CD4-positive, alpha-beta T cell treated with Interferon alpha-2 for 1 hour (primary cell): ENCODE measurements at regions not wholly inside any gene's neighbourhood (a gene's known extent, or its start where the extent isn't known, plus 50 kb on each side); places are given as distances from the start of the nearest gene placed in this dataset.

Experiments
- DNase-seq, 2 donors: peaks; one replicate each; pipeline ENCODE4 v3.0.0-alpha.2; 2020 to 2022

DNA sequence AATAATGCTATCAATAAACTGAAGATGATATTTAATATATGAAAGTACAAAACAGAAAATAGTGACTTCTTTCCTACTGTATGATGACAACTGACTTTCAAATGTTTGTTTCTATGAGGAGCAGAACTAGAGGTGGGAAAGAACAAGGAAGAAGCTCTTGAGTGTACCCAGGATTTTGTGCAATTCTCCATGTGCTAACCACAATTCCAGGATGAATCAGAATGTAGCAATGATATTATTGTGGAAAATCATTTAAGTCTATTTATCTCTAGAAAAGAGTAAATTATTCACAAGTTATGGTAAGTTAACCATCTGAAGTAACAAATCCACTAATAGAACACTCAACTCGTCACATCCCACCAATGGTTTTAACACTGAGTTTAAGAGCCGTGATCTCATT, 324.1 kb upstream of the EMCN start:
- no peak for DNase-seq

DNA sequence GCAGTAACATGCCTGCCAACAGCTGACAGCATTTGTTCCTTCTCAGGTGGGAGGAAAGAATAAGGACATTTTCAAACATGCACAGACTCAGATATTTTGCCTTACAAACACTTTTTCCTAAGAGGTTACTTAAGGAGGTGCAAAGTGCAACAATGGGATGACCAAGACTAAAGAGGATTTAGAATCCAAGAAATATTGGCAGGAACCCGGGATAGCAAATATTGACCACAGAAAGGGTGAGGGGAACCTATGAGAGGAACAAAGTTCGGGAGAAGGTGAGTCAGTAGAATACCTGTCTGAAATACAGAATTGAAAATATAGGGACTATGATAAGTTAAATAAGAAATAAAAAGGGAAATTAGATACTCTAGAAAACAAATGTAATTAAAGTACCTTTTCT, 321.9 kb upstream of the EMCN start:
- no peak for DNase-seq

DNA sequence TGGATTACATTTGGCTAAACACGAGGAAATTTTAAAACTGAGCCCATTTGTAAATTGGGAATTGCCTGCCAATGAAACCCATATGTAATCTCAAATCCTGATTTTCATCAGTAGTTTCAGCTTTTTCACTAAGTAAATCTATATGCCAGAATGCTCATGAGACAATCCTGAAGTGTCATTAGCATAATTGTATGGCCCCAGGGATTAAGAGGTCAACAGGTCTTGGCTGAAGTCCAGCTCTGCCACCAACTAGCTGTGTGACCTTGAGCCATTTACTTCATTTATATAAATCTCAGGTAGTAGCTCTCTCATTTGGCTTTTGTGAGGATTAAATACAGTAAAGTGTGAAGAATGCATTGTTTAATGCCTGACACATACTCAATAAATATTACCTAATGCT, 320.5 kb upstream of the EMCN start:
- DNase-seq = no peak

DNA sequence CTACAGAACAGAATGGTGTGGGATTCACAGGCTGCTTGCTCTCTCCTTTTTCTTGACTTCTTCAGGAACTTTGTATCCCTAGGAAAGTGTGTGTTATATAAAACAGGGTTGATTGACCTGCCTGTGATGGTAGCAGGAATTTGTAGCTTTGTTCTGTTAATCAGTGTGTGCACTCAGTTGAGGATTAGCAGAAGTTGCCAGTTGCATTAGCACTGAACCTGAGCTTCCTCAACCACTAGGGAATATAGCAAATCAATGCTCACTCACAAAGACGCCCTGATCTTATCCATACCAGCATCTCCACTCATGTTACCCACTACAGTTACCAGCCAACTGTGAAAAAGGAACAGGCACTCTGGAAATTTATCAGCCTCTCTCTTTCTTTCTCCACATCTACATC, 319.1 kb upstream of the EMCN start:
- DNase-seq = no peak

DNA sequence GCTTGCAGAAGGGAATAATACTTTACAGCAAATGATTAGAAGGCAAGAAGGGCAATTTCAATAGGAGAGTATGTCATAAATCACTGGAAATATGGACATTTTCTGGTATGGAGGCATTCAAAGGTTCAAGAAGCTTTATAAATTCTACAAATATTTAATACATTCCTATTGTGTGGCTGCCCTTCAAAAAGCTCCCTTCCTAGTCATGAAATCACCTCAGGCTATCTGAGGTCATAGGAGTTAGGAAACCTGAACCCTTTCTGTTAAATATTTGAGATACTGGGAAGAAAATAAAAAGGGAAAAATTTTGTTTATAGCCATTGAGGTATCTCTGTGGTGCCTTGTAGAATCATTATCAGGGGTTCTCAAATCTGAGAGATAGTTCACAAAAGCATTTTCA, 316.8 kb upstream of the EMCN start:
- DNase-seq = no peak

DNA sequence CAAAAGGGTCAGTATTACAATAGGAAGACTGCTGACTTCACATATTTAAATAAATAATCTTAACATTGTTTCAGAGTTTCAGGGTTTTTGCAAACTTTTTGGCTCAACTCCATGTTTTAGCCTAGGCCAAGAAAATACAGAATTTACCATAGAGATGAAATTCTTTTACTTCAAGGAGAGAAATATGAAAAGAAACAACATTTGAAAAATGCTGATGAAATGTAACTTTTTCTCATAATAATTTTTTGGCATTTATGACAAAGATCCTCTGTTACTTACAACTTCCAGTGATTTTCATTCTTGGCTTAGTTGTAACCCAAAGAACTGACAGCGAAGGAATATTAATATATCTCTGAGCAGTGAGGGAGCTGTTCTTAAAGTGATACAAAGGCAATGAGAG, 316.1 kb upstream of the EMCN start:
- DNase-seq = no peak

DNA sequence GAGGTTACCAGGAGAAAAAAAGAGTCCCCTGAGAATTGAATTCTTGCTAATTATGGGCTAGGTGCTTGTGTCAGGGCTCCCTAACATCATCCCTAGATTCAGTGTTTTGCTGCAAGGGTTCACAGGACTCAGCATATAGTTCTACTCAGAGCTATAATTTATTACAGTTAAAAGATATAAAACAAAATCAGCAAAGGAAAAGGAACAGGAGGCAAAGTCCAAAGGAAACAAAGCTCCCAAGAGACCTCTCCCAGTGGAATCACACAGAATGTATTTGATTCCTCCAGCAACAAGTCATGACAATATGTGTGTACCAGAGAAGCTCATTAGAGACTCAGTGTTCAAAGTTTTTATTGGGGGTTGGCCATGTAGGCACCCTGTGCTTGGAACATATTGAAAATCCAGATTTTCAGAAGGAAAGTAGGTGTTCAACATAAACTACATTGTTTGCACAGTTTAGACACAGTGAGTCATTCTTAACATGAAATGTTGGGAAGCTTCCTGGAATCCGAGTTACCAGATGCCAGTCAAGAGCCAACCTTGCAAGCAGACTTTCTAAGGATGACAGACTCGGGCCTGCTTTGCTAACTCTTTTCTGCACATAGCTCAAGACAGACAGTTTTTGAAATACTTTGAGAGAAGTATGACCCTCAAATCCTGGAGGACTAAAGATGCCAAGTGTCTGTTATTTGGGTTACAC, 311.3 kb upstream of the EMCN start:
- no peak for DNase-seq

DNA sequence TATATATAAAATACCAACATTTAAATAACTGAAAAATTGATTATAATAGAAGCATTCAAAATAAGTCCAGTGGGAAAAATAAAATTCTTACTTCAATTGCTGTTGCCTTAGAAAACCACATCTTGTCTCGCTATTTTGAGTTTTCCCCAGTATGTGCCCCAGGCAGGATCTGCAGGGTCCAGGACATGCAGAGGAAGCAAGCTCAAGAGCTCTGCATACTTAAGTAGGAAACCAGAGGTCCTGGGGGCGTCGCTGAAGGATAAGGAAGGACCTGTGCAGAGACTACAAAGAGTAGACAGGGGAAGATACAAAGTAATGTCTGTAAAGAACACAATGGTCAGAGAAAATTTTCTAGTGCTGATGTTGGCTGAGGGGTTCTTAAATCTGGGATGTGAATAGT, 310.5 kb upstream of the EMCN start:
- no peak for DNase-seq

DNA sequence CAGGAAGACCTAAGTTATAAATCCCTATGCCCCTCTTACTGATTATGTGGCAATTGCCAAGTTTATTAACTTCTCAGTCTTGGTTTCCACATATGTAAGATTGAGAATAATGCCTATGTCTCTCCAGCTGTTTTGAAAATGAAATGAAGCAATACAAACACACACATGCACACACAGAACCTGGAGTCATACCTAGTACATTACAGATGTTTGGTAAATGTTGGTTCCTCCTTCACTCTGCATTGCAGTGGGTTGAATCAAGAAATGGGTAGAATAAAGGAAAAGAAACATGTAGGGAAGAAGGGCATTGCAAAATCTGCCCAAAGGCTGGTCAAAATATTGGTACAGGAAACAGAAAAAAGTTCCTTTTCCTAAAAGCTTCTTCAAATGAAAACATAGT, 309.9 kb upstream of the EMCN start:
- no peak for DNase-seq

DNA sequence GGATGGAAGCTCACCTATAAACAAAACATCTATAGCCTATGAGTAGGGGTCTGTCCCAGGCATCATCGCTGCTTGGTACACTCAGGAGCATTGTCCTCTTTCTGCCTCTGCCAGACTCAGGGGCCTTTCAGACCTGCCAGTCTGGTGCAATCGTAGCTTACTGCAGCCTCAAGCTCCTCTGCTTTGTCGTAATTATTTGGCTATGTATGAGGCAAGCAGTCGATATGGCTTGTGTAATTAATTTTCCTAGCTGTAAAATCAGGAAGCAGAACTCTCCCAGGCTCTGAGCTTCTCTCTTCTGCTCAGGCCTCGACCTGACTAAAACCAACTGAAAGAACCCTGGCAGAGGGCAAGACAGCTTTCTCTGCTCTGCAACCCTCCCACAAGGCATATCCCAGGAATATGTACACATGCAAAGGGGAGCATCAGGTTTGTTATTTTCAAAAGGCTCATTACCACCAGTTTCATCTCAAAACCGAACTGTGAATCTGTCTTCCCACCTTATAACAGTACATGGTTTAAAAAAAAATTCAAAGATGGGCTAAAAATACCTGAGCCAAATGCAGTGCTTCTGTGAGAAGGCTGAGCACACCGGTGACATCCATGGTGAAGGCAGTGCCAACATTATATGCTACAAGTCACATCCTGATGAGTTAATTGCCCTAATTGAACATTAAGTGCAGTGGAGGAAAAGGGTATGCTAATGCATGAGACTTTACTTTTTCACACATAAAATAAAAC, 309.2 kb upstream of the EMCN start:
- no peak for DNase-seq

DNA sequence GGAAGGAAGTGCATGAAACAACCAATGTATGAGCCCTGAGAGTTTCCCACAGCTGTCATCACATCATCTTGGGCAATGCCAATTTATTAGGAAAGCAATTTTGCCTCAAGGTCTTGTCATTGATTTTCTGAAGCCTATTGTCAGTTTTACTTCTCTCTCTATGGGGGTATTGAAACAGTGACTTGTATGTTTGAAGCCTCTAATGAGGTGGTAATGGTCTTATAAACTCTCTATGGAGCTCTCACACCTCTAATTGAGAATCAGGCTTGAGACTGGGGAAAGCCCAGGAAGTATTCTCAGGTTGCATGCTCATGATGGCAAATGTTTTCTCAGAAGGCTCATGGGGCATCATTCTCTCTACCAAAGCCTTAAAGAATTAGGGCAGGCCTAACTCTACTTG, 308.2 kb upstream of the EMCN start:
- DNase-seq = no peak

DNA sequence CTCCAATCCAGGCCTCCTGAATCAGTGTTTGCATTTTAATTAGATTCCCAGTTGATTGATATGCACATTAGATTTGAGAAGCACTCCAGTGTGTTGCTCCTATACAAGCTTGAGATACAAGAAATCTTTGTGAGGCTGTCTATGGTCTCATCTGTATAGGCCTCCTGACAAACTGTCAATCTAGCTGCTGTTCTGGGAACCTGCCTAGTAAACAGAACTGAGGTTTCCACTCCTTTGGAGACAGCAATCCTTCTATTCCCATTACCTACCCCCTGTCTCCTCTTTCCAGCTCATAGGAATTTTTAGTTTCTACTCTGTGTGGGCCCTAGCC, 306.1 kb upstream of the EMCN start:
- no peak for DNase-seq

DNA sequence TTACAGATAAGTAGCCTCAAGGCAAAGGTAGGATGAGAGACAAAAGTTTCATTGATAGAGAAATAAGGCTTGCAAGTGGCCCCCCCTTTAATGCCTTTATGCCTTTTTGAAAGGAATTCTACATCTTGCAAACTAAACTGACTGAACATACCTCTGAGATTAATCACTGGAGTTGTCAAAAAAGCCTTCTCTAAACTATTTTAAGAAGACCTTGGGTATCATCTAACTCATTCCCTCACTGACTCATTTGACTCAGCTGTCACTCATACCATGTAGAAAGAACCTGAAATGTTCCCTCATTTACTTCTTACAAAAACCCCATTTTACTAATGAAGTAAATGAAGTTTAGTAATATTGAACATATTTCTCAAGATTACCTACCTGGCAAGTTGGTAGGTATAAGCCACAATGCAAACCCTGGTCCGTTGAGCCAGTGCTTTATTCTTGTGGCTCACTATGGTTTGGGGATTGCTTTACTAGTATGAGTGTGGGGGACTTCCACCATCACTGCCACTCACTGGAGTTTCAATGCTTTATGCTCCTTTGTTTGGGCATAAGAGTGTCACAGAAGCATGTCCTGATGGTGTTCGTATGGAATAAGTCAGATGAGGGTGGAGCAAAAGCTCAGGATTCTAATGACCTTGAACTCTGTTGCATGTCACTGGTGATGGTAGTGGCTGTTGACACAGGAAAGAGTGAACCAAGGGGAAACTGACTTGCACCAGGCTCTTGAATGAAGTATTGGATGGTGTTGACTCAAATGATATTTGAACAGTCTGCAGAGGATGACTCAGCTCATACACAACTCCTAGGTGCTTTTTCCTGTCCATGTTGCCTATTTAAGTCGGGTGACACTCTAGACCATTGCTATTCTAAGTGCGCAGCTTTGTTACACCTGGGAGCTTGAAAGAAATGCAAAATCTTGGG, 305.5 kb upstream of the EMCN start:
- no peak for DNase-seq

DNA sequence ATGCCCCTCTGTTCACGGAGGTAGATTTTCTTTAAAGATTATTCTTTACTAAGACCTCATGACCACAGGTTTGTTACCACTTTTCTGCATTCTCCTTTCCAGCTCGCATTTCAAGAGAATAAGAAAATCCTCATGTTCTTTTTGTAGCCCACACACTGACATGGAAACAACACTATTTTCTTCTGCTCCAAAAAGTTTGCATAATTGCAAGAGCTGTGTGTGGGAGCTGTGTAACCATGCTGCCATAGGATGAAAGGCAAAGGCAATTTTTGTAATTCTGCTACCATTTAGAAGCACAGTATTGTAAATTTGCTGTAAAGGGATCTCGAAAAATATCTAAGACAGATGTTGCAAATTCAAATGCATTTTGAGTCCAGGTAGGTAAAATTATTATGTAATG, 302.4 kb upstream of the EMCN start:
- DNase-seq = no peak

DNA sequence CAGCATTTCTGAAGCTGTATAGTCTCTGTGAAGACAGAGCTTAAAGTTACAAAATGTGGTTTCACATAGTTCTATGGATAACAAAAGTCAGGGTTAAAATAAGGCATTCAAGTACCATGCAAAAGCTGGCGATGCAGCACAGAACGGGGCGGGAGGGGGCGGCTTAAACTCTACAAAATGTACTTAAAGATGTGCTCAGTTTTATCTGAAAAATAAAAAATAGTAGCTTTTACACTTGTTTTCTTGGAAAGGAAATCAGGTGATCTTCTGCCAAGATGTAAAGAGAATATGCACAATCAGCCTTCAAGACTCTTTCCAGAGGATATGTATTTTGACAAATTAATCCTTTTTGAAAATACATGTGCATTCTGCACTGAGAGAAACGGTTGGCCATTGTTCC, 301.7 kb upstream of the EMCN start:
- no peak for DNase-seq

DNA sequence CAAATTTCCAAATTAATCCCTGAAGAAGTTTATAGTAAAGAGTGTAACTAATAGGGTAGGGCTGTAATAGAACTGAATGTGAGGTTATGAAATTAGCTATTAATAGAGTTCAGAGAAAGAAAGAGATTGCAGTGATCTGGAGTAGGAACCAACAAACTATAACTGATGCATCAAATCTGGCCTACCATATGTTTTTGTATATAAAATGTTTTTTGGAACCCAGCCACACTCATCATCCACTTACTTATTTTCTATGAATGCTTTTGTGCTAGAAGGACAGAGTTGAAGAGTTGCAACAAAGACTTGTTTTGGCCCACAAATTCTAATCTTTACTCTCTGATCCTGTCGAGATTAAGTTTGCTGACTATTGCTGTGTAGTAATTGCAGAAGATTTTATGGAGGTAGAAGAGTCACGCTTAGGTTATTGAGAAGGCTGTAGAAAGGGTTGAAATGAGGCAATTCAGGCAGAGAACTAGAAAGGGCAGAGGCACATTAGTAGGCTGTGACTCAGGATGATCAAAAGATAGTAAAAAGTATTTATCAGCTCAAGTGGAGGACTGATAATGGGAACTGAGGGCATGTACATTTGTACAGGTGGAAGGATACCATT, 298.7 kb upstream of the EMCN start:
- DNase-seq = no peak

DNA sequence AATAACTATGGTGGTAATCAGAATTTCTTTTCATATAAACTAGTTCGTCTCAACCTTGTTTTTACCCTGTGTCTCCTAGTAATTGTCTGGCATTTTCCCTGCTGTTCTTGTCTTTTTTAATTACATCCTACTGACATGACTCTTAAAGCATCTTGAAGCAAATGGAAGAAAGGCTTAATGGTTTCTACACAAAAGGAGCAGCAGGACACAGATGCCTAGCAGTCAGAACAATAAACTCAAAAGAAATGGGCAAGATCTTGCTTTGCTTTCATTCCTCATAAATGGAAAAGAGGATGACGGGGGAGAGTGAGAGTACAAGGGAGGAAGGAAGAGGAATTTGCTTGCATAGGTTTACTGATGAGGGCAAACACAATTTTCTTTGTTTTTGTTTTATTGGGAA, 293.2 kb upstream of the EMCN start:
- no peak for DNase-seq

DNA sequence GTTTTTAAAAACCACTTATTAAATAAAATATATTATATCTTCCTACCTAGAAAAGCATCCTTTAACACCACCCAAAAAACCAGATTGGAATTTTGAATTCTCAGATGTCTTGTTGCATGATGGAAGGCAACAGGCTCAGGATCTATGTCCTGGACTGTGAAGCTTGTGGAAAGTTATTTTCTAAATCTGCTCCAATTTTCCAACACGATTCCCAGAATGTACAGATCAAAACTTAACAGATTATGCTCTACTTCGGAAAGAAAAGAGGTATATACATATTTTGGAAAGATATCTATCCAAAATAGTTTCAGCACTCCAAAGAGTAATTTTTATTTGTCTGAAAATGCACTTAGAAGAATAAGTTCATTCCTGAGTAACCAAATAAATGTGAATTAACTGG, 291.7 kb upstream of the EMCN start:
- no peak for DNase-seq

DNA sequence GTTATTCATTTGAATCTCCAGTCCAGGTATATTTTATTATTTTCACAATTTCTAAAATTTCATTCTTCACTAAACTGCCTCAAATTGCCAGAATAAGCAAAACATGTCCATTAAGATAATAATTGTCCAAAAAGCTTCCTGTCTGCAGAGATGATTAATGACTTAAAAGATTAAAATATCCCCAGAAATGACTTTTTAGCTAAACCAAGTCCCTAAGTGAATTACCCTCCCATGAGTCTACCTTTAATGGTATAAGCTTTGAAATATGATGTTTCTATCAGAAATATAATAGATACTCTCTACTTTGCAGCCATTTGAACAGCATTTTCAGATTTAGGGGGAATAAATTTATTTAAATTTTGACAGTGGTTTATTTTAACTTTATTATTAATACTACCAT, 289.2 kb upstream of the EMCN start:
- no peak for DNase-seq

DNA sequence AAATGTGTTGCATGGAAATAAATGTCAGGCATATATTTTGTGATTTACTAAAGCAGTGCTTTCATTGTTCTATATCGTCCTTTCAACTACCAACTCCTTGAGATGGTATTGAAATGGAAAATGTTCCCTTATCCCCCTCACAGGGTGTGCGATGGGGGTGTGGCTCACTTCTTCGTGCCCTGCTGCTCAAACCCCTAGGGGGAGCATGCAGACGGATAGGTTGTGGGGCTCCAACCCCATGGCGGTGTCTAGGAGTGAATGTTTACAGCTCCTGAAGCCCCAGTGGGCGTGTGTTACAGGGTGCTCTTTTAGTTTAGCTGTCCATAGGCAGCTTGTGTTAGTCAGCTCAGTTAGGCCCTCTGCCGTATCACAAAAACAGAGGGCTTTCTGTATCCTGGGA, 287.7 kb upstream of the EMCN start:
- DNase-seq = no peak

DNA sequence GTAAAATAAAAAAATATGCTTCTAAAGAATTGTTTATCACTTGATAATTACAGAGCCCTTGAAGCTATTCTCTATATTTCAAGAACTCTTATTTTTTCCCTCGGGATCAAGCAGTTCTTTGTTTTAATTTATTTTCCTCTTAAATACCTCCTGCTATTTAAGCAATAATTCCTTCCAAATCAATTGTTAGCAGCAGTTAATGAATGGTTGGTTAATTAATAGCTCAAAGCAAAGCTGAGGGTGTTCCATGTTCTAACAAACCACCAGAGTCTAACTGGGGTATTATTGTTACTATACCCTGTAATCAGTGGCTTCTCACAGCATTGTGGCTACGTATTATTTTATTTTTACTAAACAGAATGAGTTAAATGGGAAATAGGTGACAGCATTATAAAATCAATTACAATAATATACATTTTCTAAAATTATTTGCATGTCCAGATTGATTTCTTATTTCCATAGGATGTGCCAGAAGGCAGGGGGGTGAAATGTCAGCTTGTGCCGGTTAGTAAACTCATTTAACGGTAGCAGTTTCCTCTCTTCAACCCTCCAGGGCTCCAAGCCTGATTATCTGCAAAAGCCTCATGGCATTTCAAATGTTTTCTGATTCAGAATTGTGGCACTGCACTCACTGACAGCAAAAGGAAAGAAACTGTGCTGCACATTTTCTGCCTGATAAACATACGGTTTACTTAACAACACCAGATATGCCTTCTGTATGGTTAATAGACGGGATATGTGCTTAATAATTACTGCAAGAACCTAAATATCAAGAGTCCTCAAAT, 286.9 kb upstream of the EMCN start:
- no peak for DNase-seq

DNA sequence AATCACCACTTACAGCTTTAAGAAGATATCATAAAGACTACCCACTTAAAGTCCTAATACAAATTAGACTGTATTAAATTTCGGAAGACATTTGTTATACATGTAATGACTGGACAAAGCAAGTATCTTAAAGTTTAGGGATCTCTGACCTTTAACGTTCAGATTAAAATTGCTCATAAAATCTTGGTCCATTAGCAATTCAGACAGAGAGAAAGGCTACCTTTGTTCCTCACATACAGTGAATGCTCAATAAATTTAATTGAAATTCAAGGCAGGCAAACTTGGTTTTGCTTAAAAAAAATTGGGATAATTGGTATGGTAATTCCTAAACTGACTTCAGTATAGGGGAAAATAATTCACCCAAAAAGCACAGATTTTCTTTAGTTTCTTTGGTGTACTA, 285.9 kb upstream of the EMCN start:
- no peak for DNase-seq
